GM12865 (cell line): ENCODE measurements at regions not wholly inside any gene's neighbourhood (a gene's known extent, or its start where the extent isn't known, plus 50 kb on each side); places are given as distances from the start of the nearest gene placed in this dataset.

ENCODE experiments used
- DNase-seq: peaks from one replicate; pipeline ENCODE4 v3.0.0; 2010; ENCODE audit warnings: low read depth
- H3K4me3 ChIP-seq: 2 replicates; pipeline ENCODE4 v1.5.1; 2011; ENCODE audit warnings: mild to moderate bottlenecking, low read depth, low read length, control low read depth
- TF ChIP-seq, protein P1 (sequence below): IDR thresholded peaks from 2 replicates; pipeline ENCODE4 v1.5.1; 2011; ENCODE audit warnings: low read length, control low read depth, low read depth, inconsistent platforms; ENCODE audit not compliant: insufficient read depth; ENCODE audit errors: missing control alignments

DNA sequence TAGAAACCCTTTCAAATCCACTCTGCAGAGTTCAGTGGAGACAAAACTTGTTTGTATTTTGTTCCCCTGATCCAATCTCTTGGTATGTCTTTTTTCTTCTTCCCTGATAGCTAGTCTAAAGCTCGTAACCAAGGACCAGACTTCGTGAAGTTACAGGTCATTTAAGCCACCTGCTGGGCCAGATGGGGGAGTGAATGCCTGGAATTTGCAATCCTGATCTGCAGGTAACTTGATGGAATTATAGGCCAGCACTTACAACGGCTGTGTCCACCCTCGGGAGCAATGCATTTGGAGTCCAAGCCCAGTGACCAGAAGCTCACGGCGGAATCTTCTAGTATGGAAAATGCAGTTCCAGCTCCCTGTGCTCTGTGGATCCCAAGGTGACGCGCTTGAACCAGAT lies 566.9 kb downstream of the TCERG1L start:
- no peak overlapping the region for H3K4me3 ChIP-seq
- TF ChIP-seq, protein P1, sequence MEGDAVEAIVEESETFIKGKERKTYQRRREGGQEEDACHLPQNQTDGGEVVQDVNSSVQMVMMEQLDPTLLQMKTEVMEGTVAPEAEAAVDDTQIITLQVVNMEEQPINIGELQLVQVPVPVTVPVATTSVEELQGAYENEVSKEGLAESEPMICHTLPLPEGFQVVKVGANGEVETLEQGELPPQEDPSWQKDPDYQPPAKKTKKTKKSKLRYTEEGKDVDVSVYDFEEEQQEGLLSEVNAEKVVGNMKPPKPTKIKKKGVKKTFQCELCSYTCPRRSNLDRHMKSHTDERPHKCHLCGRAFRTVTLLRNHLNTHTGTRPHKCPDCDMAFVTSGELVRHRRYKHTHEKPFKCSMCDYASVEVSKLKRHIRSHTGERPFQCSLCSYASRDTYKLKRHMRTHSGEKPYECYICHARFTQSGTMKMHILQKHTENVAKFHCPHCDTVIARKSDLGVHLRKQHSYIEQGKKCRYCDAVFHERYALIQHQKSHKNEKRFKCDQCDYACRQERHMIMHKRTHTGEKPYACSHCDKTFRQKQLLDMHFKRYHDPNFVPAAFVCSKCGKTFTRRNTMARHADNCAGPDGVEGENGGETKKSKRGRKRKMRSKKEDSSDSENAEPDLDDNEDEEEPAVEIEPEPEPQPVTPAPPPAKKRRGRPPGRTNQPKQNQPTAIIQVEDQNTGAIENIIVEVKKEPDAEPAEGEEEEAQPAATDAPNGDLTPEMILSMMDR, result no peak
- no peak for DNase-seq

DNA sequence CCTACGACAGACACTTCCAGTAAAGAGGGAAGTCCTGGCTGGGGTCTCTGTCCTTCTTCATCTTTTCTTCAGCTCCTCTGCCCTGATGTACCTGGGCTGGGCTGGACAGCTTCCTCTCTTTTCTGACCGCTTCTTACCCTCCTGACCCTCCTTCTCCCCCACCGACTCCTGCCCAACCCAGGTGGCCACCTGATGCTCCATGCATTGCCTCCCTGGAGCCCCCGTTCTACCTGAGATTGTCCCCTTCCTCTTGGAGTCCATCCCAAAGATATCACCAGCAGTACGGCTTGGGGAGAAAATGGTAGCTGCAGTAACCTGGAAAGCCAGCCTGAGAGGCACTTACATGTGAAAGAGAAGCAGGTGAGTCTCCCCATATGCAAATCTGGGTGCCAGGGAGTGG lies 566.3 kb downstream of the TCERG1L start:
- H3K4me3 ChIP-seq, result no peak overlapping the region
- TF ChIP-seq, protein P1, result no peak
- no peak for DNase-seq

DNA sequence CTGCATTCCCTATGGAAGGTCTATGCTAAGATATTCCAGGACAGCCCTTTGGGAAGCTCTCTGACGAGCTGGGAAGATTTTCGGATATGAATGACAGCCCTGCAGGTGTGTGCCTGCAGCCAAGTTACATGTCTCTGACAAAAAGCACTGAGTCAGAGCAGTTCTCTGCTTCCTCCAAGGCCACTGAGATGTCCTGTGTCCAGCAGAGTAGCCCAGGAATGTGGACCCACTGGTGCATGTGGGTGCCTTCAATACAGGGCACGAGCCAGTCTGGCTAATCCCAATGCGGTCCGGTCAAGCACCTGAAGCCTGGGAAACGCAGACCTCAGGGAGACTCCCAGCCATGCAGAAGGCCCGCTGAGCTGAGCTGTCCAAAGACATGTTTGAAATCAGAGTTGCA lies 565.7 kb downstream of the TCERG1L start:
- H3K4me3 ChIP-seq, result no peak overlapping the region
- no peak for DNase-seq
- TF ChIP-seq, protein P1, result no peak

DNA sequence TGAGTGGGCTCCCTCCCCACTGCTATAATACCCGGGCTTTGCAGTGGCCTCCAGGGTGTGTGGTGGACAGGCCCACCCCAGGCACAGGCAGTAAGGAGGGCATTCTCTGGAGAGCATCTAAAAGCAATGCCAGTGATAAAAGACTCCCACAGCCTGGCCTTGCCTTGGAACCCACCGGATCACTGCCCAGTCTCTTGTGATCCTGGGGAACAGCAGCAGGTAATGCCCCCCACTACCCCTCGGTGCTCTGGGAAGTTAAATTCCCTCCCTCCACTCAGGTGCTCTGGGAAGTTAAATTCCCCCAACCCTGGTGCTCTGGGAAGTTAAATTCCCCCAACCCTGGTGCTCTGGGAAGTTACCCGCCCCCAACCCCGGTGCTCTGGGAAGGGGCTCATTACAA lies 565.2 kb downstream of the TCERG1L start:
- H3K4me3 ChIP-seq, result no peak overlapping the region
- TF ChIP-seq, protein P1, result no peak
- no peak for DNase-seq

DNA sequence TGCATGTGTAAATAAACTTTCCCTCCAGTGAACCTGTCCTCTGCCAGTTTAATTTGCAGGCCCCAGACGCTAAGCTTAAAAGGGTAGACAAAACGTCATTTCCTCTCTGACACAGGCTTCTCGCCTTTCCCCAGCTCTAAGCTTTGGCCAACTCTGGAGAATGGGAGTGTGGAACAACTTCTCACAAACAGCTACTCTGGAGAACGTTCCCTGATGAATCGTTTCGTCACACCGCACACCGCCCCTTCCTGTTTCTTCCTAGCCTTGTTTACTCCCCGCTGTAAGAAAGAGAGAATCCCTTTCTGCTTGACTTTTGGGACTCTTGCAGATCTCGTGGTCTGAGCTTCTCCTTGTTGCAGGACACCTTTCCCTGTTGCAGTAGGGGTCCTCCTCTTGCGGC lies 564.2 kb downstream of the TCERG1L start:
- DNase-seq, result no peak
- H3K4me3 ChIP-seq, result no peak overlapping the region
- TF ChIP-seq, protein P1, result no peak

DNA sequence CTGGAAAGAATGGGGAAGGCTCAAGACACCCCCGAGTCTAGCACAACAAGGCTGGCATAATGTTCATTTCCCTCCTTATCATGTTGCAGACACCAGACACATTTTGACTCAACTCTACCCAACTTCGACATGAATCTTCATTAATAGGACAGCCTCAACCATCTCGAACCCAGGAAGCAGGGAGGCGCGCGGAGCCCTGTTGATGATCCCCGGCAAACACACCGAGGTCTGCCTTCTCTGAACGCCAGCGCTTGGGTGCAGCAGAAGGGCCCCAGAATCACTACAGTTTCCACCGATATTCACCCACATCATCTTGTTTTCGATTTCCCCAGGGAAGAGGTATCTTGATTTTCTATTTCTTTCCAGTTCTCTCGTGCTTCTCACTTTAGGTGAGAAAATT lies 563.6 kb downstream of the TCERG1L start:
- TF ChIP-seq, protein P1, result no peak
- no peak overlapping the region for H3K4me3 ChIP-seq
- DNase-seq, result no peak

DNA sequence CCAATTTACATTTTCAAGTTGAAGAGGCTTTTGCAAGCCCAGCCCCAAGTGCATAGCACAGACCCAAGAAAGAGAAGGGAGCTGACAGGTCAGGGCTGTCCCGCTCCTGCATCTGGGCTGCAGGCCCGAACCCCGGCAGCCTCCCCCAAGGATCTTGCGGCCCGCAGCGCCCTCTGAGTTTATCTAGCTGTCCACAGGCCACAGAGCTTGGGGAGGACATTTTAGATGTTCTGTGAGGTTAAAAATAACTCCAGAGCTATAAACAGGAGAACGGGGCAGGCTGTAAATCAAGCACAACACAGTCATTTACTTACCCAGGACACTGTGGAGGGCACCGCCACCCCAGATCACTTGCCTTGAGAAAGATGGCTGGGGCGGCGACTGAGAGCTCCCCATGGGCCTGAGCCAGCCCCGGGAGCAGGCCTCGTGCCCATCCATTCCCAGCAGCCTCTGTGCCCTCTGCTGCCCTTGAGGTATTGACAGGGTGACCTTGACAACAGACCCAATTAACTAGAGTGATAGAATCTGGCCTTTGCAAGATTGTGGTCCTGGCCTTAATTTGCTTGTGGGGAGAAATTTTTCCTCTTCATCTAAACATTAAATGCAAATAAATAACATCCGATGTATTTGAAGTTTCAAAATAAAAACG lies 563.0 kb downstream of the TCERG1L start:
- TF ChIP-seq, protein P1, result no peak
- DNase-seq, result no peak
- no peak overlapping the region for H3K4me3 ChIP-seq
